Skin of body (tissue), 1 donor: ENCODE measurements at regions not wholly inside any gene's neighbourhood (a gene's known extent, or its start where the extent isn't known, plus 50 kb on each side); places are given as distances from the start of the nearest gene placed in this dataset.

Experiments
- DNase-seq: peaks from one replicate; lab custom pipeline; 2025; lab: John Stamatoyannopoulos, UW

DNA sequence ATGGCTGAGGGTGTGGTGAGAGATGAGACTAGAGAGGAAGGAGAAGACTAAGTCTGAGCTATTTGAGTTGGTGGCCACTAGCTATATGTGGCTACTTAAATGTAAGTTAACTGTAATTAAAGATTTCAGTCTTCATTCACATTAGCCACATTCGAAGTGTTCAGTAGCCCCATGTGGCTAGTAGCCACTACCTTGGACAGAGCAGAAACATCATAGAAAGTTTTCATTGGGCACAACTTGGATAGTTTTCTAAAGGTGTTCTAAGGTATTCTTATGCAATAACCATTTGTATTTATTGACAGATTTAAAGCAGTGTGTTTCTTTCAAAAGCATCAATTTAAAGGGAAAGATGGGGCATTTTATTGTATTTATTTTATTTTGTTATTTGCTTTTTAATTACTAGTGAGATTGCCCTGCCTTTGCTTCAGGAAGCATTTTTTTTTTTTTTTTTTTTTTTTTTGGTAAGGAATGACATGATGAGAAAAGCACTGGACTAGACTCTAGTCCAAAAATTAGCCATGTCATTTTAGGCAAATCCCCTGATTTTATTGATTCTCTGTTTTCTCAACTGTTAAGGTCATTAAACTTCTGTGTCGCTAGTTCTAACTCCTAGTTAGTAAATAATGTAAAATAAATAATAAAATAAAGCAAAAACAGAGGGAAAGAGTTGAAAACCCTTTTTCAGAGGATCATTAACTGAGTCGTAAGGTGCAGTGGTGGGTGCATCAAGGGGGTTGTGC lies 153.0 kb upstream of the ROBO2 start:
- no peak for DNase-seq

DNA sequence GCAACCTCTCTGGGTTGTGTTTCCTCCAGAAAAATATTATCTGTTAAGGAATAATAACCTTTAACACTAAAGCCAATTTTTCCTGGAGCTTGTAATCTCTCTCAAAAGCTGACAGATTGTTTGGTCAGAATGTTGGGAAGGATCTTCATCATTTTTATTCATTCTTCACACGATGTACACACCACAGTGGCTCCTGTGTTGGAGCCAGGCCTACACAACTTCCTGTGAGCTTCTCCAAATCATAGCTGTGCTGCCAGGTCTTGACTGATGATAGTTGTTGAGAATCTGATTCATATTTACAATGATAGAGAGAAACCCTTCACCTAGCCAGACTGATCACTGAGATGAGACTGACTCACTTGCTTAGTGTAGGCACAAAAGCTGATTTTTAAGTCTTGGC lies 151.0 kb upstream of the ROBO2 start:
- no peak for DNase-seq

DNA sequence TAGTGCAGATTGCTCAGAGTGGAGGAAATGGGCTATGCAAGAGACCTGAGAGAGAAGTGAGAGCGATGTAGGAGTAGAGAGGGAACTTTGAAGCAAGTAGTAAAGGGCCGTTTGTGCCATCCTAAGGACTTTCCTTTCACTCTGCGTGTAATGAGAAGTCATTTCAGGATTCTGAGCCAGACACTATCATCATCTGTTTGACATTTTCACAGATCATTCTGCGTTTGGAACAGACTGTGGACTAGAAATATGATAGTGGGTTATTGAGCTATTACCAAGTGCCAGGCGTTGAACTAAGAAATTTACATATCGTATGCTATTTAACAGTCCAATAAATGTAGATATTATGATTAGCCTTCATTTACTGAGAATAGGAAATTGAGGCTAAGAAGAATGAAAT lies 150.0 kb upstream of the ROBO2 start:
- no peak for DNase-seq

DNA sequence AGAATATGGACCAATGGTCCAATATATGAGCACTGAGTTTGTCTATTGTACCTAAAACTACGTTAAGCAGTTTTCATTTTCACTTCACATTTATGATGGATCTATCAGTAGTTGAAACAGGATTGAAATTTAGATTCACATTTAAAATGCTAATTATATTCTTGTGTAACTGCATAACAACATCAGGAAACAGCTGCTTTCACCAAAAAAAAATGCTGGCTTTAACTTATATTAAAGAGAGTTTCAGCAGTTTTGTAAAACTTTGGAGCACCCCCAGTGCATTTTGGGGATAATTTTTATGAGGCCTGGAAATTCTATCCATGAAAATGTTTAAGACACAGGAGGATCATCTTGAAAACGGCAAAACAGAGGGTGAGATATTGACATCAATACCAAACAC lies 142.8 kb upstream of the ROBO2 start:
- no peak for DNase-seq

DNA sequence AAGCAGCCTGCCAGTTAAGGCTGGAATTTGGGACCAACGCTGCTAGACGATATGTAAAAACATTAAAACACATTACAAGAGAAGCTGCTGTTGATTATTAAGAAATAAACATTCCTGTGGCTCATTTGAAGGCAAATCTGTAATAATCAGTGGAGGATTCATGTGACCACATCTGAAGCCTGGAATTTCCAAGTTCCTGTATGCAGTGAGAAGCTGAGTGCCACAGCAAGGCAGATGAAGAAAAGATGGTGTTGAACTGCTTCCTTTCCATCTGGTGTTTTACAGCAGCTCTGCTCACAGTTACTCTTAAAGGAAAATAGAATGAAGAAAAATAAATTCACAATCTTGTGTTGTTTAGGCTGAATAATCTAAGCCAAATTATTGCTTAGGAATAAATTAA lies 139.3 kb upstream of the ROBO2 start:
- DNase-seq: peak; percentile 93

DNA sequence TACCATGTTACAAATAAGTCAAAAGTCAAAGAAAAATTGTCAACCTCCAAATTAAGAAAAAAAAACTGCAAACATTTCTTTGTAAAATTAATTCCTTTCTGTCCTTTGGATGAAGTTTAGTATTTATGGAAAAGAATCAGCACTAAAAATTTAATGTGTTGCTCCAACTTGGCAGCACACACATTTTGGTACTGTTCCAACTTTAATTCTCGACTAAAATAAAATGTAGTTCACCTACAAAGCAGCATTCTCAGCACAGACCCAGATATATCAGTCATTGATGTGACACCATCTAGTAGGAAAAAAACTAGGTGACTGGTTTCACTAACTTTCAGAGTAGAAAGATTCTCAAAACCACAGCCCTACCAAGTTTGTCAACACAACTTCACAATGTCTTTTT lies 131.7 kb upstream of the ROBO2 start:
- no peak for DNase-seq

DNA sequence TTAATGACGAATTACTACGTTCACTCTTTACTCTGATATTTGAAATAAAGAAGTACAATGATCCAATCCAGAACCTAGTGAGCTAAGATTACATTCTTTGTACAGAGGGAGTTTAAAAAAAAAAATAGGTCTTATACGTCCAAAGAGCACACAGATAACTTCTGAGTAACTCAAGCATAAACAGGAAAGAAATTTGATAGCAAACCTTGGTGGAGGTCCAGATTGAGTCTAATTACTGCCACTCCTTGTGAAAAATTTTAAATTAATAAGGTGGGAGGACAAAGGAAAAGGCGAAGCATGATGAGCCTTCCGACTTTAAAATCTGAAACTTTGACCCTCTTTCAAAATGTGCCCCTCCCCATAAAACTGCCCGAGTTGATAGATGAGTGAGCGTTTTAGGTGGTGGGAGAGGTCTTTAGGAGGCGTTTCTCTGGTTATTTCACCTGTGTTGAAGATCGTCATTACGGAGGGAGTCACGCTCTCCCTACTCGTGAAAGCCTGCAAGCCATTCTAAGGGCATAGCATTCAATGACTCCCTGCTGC lies 127.0 kb upstream of the ROBO2 start:
- no peak for DNase-seq

DNA sequence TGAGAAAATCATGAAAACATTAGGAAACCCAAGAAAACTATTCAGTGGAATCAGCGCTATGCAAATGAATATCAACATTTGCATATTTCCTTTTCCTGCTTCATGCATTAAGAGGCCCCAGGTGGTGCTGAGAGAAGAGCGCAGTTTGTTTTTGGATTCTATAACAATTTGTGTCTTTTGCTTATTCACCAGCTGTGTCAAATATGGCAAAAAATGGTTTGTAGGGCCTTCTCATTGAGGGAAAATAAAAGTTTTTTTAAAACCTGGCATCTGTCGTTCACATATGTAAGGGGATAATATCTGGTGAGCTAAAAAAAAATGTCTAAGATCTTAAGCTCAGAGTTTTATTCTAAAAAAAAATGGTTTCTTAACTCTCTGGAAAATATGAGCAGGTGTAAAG lies 122.5 kb upstream of the ROBO2 start:
- DNase-seq: no peak

DNA sequence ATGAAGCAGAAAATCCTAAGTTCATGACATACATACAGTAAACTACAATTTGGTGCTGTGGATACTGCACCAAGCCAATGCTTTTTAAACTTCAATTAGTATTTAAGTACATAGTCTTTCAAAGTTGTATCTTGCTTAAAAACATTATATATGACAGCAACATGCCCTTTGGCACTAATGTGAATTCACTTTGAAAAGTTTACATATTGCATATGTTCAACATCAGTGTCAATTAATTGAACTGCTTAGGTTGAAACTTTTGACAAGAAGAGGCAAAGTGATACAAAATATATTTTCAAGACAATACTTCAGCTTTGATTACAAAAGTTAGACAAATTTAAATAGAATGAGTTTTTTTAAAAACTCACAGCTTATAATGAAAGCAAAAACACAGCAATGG lies 119.4 kb upstream of the ROBO2 start:
- no peak for DNase-seq

DNA sequence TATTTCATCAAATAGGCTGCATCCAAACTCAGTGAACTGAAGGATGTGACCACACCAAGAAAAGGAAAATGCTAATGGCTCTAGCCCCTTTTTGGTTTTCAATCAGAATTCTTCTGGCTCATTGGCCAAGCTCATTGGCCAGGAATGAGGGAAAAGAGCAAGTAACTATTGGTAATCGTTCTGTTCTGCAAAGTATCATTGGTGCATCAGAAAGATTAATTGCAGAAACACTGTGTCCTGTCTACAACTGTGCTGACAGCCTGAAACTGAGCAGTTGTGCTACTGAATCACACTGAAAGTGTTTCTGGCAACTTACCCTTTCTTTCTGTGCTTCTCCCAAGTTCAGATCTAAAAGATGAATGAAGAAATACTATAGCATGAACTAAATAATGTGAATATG lies 116.4 kb upstream of the ROBO2 start:
- DNase-seq: no peak

DNA sequence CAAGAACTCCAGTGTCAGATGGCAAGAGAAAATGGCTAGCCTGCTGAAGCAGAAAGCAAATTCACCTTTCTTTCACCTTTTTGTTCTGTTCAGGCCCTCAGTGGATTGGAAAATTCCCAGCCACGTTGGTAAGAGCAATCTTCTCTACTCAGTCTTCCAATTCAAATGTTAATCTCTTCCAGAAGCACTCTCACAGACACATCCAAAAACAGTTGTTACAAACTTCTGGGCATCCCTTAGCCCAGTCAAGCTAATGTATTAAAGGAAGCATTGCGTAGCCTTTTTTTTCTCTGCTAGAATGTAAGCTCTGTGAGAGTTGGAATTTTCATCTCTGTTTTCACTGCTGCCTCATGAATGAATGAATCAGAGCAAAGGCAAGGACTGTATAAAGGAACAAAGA lies 109.2 kb upstream of the ROBO2 start:
- no peak for DNase-seq

DNA sequence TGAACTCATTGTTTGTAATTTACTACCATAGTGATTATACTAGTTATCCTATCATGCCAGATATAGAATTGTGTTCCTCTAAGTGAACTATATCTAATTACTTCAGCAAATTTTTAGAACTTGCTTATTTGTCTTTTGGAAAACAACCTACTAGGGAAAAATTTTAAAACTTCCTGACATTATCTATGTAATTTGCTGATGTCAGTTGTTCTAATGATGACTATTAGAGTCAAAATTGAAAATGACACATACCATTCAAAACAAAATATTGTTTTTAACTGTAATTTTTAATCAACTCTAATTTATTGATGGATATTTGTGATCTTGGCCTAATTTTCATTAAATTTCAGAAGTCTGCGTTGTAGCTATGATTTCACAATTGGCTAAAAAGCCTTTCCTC lies 106.7 kb upstream of the ROBO2 start:
- no peak for DNase-seq

DNA sequence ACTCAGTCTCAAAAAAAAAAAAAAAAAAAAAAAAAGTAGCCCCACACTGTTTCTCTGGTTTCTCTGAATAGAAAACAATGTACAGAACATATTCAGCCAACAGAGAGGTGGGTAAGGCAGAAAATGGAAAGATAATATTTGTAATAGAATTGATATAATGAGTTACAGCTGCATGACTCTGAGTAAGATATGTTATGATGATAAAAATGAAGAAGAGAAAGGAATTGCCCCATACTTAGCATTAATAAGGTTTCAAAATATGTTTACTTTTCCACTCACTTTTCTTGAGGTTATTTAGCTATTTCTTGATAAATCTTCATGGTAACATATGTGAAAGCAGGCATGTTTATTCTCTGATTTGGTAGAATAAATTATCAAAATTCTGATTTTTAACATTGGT lies 100.9 kb upstream of the ROBO2 start:
- no peak for DNase-seq

DNA sequence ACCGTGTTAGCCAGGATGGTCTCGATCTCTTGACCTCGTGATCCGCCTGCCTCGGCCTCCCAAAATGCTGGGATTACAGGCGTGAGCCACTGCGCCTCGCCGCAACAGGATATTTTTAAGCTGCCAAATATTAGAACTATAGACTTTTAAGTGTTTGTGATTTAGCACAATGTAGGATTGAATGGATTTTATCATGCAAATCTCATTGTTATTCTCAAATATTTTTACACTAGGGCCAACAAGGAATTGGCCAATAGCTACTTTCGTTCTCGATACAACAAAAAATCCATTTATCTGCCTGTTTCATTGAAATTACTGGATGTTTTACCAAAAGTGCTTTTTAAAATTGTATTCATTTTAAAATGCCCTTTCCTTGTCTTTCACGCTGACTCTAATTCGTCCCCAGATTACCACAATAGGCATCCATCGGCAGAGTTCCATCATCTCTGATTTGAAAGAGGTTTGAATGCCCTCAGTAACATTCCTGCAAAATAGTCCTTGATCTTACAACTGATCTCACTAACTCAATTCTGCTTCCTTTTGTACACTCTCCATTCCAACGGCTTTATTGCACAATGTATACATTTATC lies 99.6 kb upstream of the ROBO2 start:
- no peak for DNase-seq

DNA sequence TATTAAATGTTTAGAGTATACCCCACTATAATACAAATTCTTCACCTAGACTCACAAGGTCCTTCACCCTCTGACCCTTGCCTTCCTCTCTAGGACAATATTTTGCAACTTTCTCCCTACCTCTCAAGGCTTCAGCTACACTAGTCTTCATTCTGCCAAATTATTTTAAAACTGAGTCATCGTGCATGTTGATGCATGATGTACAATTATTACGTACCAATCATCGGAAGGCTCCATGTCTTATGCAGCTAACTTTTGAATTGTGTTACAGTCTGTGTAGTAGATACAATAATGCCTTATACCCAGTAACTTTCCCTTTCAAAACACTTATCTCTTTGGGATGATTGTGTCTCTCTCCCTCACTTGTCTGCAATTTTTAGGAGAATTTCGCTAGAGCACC lies 98.5 kb upstream of the ROBO2 start:
- no peak for DNase-seq

DNA sequence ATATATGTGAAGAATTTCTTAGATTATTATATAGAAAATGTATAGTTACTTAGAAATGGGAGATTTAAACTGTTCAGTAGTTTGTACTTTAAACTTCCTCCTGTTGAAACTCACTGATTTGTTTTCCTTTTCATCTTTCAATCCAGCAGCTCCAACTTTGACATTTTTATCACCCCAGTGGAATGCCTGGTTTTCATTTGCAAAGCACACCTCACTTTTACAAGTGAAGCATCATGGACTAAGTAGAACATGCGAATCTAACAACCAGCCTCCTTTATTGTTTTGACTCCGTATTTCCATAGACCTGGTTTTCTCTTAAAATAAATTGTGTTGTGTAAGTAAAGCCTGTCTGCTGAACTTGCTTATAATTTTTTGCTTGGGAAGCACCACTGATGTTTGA lies 97.8 kb upstream of the ROBO2 start:
- no peak for DNase-seq

DNA sequence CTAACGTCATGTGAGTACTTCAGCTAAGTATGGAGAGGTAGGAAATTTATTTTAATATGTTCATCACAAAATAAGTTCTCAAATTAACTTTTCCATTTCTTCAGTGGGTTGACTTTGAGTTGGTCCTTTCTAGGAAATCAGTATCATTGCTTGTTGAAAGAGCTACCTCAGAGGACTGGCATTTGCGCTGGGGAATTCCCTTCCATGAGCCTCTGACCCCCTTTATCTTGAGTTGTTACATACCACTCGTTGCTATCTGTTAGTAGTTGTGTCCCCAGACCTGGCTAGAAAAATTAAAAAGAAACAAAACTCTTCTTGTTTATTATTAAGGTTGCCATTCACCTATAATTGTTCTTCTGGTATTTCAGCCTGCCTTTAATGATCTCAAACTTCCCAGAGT lies 96.8 kb upstream of the ROBO2 start:
- DNase-seq: no peak

DNA sequence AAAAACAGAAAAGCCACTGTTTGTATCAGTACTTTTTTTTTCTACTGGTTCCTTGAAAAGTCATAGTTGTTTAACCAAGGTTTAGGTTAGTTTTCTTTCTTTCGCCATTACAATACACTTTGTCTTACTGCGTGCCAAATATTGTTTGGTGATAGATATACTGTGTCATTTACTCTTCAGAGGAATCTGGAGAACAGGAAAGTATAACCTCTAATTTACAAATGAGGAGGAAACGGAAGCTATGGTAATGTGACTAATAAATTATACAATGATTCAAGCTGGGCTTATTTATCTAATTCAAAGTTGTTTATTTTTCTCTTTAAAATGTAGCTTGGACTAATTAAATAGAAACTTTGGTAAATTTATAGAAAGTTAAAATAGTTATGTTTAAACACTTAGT lies 96.2 kb upstream of the ROBO2 start:
- no peak for DNase-seq

DNA sequence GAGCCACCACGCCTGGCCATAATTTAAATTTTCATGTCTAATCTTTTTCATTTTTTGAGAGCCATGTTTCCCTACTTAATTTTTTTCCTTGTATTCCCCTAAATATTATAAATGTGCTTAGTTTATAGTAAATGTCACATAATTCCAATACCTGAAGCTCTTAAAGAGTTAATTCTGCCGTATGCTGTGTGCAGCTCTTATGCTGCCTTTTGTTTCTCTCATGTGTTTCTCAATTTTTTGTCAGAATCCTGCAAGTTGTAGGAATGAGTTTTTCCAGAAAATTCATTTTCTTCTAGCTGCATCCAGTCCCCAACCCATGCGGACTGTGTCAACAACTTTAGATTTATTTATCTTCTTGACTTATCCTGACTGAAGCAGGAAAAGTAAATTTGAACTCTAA lies 90.9 kb upstream of the ROBO2 start:
- DNase-seq: no peak

DNA sequence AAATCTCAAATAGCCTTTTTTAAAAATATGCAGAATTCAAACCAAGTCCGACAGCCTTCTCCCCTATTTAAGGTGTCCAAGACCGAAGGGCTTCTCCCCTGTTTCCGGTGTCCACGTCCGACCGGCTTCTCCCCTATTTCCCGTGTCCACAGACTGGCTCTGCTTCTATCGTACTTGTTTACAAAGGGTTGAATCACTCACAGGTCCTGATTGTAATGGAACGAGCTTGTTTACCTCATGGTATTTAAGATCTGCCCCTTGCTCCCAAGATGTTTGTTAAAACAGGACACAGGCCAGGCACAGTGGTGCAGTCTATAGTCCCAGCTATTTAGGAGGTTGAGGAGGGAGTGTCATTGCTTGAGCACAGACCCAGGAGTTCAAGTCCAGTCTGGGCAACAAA lies 90.4 kb upstream of the ROBO2 start:
- no peak for DNase-seq

DNA sequence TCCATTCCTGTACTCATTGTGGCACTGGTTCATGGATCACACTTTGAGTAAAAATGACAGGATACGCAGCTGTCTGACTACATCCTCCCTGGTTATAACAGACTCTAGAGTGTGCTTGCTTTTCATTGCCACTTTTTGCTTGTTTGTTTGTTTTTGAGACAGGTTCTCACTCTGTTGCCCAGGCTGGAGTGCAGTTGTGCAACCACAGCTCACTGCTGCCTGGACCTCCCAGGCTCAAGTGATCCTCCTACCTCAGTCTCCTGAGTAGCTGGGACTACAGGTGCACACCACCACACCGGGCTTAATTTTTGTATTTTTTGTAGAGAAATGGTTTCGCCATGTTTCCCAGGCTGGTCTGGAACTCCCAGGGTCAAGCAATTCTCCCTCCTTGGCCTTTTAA lies 89.3 kb upstream of the ROBO2 start:
- DNase-seq: no peak

DNA sequence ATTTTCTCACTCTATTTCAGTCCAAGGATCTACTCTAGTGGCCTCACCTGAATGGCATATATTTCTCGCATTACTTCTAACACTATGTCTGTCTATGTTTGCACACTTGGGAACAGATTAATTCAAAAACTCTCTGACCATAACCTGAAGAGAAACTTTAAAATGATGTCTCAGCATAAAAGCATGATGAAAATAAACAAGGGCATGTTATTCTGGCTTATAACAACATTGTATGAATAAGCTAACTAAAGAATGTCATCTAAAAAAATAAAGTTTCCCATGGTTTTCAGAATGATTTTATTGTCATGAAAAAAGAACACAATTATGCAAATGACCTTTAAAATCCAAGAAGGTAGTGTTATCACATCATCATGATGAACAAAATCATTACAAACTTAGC lies 85.5 kb upstream of the ROBO2 start:
- DNase-seq: no peak

DNA sequence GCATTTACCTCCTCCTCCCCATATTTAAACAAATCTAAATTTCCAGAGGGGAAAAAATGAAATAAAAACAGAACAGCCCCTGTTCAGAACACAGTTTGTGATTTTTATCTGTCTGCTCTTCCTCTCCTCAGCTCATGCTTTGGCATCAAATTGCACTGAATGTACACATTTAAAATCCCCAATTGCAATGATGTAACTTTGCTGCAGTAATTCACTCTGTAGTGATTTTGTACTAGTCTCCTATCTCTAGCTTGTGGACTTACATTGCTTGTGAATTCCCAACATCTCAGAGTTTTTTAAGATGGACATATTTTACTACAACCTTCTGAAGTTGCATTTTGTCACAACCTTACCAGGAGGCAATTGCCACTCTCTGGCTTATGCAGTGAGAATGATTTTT lies 81.6 kb upstream of the ROBO2 start:
- peak; percentile 16 for DNase-seq

DNA sequence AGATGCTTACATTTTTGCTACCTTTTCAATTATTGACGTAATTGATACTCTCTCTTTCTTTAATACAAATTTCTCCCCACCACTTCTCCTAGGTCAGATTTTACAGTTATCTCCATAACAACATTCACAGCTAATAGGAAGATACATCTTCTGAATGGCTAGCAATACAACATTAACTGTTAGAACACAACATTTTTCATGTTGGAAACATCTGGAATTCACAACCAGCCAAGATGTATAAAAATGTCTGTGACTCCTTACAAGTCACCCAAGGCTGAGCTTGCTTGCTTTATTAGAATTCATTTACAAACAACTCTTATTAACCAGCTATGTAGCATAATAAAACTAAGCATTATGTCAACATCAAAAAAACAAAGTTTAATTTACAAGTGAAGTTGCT lies 81.0 kb upstream of the ROBO2 start:
- peak; percentile 27 for DNase-seq
